PC-3 (cell line): ENCODE measurements at regions not wholly inside any gene's neighbourhood (a gene's known extent, or its start where the extent isn't known, plus 50 kb on each side); places are given as distances from the start of the nearest gene placed in this dataset.

Experiments
- ATAC-seq: fragments of 200-7000 bp; cut with Tn5 transposase; 2 replicates; pipeline ENCODE4 v1.9.1; 2020; ENCODE audit warnings: mild to moderate bottlenecking, moderate library complexity
- BruUV-seq: library from RNA; stranded (reverse); fragments of 400-500 nt; replicated peaks from 2 replicates; lab custom pipeline; 2021; lab: Mats Ljungman, UMichigan
- CTCF ChIA-PET: fragments of 300-600 bp; sonication (Branson Sonifier 250); formaldehyde crosslinking; loops from one replicate; lab custom pipeline; 2022; ENCODE audit warnings: antibody characterized with exemption; lab: Charles Lee
- POLR2A ChIA-PET: fragments of 300-600 bp; sonication (Branson Sonifier 250); formaldehyde crosslinking; loops from one replicate; lab custom pipeline; 2022; ENCODE audit warnings: antibody characterized with exemption; ENCODE audit not compliant: unreplicated experiment; lab: Charles Lee
- DNase-seq: peaks from one replicate; pipeline ENCODE4 v3.0.0-alpha.2; 2015
- H2AFZ ChIP-seq: fragments of 300-600 bp; sonication (generic); 2 replicates; pipeline ENCODE4 v1.6.0; 2016; ENCODE audit warnings: antibody characterized with exemption, low read length
- H3F3A ChIP-seq: fragments of 300-600 bp; sonication (generic); one replicate; pipeline ENCODE4 v1.6.0; 2017; ENCODE audit warnings: antibody characterized with exemption, low read length, control low read depth, mild to moderate bottlenecking; ENCODE audit not compliant: unreplicated experiment
- H3K27ac ChIP-seq: fragments of 300-600 bp; sonication (generic); 2 replicates; pipeline ENCODE4 v1.5.1; 2016; ENCODE audit warnings: mild to moderate bottlenecking, low read length
- H3K27me3 ChIP-seq: fragments of 300-600 bp; sonication (generic); 2 replicates; pipeline ENCODE4 v1.6.1; 2016; ENCODE audit warnings: low read length, mixed read lengths
- H3K36me3 ChIP-seq: fragments of 300-600 bp; sonication (generic); 2 replicates; pipeline ENCODE4 v1.6.1; 2016; ENCODE audit warnings: low read depth, mixed run types, low read length, mixed read lengths
- H3K4me1 ChIP-seq: fragments of 300-600 bp; sonication (generic); 2 replicates; pipeline ENCODE4 v1.5.1; 2016; ENCODE audit warnings: low read length; ENCODE audit not compliant: insufficient read depth
- H3K4me2 ChIP-seq: fragments of 300-600 bp; sonication (generic); 2 replicates; pipeline ENCODE4 v1.6.0; 2016; ENCODE audit warnings: low read length
- H3K4me3 ChIP-seq: fragments of 300-600 bp; sonication (generic); 2 replicates; pipeline ENCODE4 v1.5.1; 2016; ENCODE audit warnings: mild to moderate bottlenecking, low read length, mixed read lengths
- H3K79me2 ChIP-seq: fragments of 300-600 bp; sonication (generic); 2 replicates; pipeline ENCODE4 v1.6.1; 2017; ENCODE audit warnings: low read length, mixed read lengths
- H3K9ac ChIP-seq: fragments of 300-600 bp; sonication (generic); 2 replicates; pipeline ENCODE4 v1.6.0; 2016; ENCODE audit warnings: mild to moderate bottlenecking, low read length
- H3K9me2 ChIP-seq: fragments of 300-600 bp; sonication (generic); replicated peaks from 2 replicates; pipeline ENCODE4 v1.6.1; 2016; ENCODE audit warnings: mixed run types, low read length, mixed read lengths
- H3K9me3 ChIP-seq: fragments of 300-600 bp; sonication (generic); 2 replicates; pipeline ENCODE4 v1.6.1; 2016; ENCODE audit warnings: low read length, mixed read lengths
- H4K20me1 ChIP-seq: fragments of 300-600 bp; sonication (generic); 2 replicates; pipeline ENCODE4 v1.6.1; 2016; ENCODE audit warnings: low read length, mixed read lengths
- CTCF ChIP-seq: fragments of 300-600 bp; sonication (generic); conservative IDR thresholded peaks from 2 replicates; pipeline ENCODE4 v1.5.1; 2017; ENCODE audit warnings: antibody characterized with exemption, low read depth, mild to moderate bottlenecking, low read length
- EZH2 ChIP-seq: fragments of 300-600 bp; sonication (generic); IDR thresholded peaks from one replicate; pipeline ENCODE4 v1.6.1; 2017; ENCODE audit warnings: antibody characterized with exemption, mild to moderate bottlenecking, low read length; ENCODE audit not compliant: unreplicated experiment
- EZH2phosphoT487 ChIP-seq: fragments of 300-600 bp; sonication (generic); IDR thresholded peaks from 2 replicates; pipeline ENCODE4 v1.6.1; 2018; ENCODE audit warnings: mild to moderate bottlenecking, antibody characterized with exemption, low read length, borderline replicate concordance
- intact Hi-C: fragments of 100-400 bp; cut with micrococcal nuclease; formaldehyde crosslinking; loops from 2 replicates; pipeline ENCODE4 v1.9.0; 2023

- peaks cover 85% of the 10 kb centered on the region for H3K27me3 ChIP-seq
Measured at GRCh38 chr2:136420346-136420745, 302.4 kb upstream of the CXCR4 start.

DNA sequence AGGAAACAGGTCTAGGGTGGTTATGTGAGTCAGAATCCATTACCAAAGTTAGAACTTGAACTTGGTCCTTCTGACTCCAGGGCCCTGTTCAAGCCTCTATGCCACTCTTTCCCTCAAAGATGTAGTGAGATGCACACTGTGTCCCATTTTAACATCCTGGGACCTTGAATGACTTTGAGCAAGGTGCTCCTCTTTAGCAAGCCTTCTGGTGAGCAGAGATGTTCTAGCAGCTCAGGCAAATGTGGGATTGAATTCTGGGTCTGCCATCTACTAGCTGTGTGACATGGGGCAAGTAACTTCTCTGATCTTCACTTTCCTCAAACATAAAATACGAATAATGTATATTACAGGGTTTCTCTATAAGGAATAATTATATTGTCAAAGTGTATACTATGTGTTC lies 294.0 kb upstream of the CXCR4 start:
- no peak for TF ChIP-seq CTCF
- TF ChIP-seq EZH2phosphoT487, result no peak
- TF ChIP-seq EZH2, result no peak
- no peak overlapping the region for H3K4me3 ChIP-seq
- no peaks in the 10 kb centered on the region for H3K4me1 ChIP-seq
- no peaks in the 10 kb centered on the region for H3K9me2 ChIP-seq
- H3K27ac ChIP-seq, result no peak overlapping the region
- no peaks in the 10 kb centered on the region for H3F3A ChIP-seq
- H2AFZ ChIP-seq, result no peak overlapping the region
- H3K4me2 ChIP-seq, result no peak overlapping the region
- H3K27me3 ChIP-seq, result peaks cover 87% of the 10 kb centered on the region
- H3K9ac ChIP-seq, result no peak overlapping the region
- ChIA-PET CTCF (no interaction called here), POLR2A (no interaction called here)
- no peaks in the 10 kb centered on the region for H3K9me3 ChIP-seq
- ATAC-seq (no peak), DNase-seq (no peak)
- intact Hi-C loops, result no loop called here
- H3K79me2 ChIP-seq, result no peaks in the 10 kb centered on the region
- no peaks in the 10 kb centered on the region for H4K20me1 ChIP-seq
- BruUV-seq, result no TSS peak
- H3K36me3 ChIP-seq, result no peaks in the 10 kb centered on the region

More at GRCh38 chr2:136420346-136420745, 302.4 kb upstream of the CXCR4 start:
- ChIA-PET POLR2A (no interaction called here), CTCF (no interaction called here)
- intact Hi-C loops, result loop anchor here (10.0 kb wide), 1 partner anchor 1234 kb away; no protein-coding TSS in a partner anchor
- Histone ChIP-seq H2AFZ (no peak overlapping the region), H3K9ac (no peak overlapping the region), H3K4me1 (peaks cover 9% of the 10 kb centered on the region; the same call in 1 of the 2 replicates), H3K4me2 (no peak overlapping the region), H3K79me2 (no peaks in the 10 kb centered on the region), H3K27ac (no peak overlapping the region), H3K4me3 (no peak overlapping the region), H3K36me3 (no peaks in the 10 kb centered on the region), H4K20me1 (no peaks in the 10 kb centered on the region), H3K9me2 (no peaks in the 10 kb centered on the region), H3K9me3 (no peaks in the 10 kb centered on the region), H3F3A (no peaks in the 10 kb centered on the region)
- no TSS peak for BruUV-seq
- DNase-seq (no peak), ATAC-seq (no peak)
- TF ChIP-seq CTCF (no peak), EZH2phosphoT487 (no peak), EZH2 (no peak)

- Histone ChIP-seq H3K9me3 (no peaks in the 10 kb centered on the region), H3K27ac (no peak overlapping the region), H3F3A (no peaks in the 10 kb centered on the region), H3K4me2 (no peak overlapping the region), H3K27me3 (peaks cover 87% of the 10 kb centered on the region), H3K9ac (no peak overlapping the region), H3K36me3 (no peaks in the 10 kb centered on the region), H3K4me1 (no peaks in the 10 kb centered on the region), H4K20me1 (no peaks in the 10 kb centered on the region), H2AFZ (no peak overlapping the region), H3K79me2 (no peaks in the 10 kb centered on the region), H3K9me2 (no peaks in the 10 kb centered on the region), H3K4me3 (no peak overlapping the region)
- TF ChIP-seq CTCF (no peak), EZH2 (no peak), EZH2phosphoT487 (no peak)
- CTCF ChIA-PET, result no interaction called here
- no peak for ATAC-seq
- intact Hi-C loops, result no loop called here
- BruUV-seq, result no TSS peak
- DNase-seq, result no peak
- POLR2A ChIA-PET, result no interaction called here
Measured at GRCh38 chr2:136410673-136411072, 292.7 kb upstream of the CXCR4 start.
